ENCODE measurements at regions not wholly inside any gene's neighbourhood (a gene's known extent, or its start where the extent isn't known, plus 50 kb on each side); places are given as distances from the start of the nearest gene placed in this dataset.
"Not testable (repeated sequence)": the region's sequence is repeated elsewhere in the genome, so short reads cannot be mapped to it uniquely, and the experiment has no call there.

DNA sequence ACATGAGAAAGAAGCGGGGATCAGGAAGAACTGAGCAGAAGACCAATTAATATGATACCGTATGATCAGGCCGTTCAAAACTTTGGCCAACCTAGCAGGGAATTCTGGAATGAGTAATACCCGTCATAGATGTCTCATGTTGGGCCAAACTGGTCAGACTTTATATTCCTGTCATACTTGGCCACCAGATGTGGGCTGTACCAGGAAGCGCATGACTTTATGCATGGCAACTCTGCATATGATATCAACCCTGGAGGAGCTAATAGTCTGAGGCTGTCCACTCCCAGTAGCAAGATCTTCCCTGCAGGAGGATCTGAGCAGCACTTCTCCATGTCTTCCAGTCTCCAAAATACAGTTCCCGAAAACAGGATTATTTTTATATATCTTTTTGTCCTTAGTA, 68.5 kb upstream of the NAA35 start:
- Histone ChIP-seq H3K36me3 (no peaks in the 10 kb centered on the region), H3K4me3 (no peak overlapping the region)

DNA sequence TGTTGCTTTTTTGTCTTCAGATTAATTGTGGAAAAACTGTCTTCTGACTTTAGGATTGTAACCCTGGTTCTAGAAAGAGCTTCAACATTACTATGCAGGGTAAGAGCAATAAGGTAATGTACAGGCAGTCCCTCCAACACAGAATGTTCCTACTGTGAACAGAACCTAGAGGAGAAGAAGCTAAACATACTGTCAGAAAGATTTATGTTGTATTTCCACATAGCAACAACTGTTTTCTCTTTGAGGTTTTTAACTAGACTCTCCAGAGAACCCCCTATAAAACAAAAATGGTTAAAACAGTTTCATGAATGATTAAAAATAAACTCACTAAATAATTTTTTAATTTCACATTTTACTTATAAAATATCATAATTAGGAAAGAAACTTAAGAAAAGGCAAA, 64.3 kb upstream of the NAA35 start:
- DNase-seq: no peak
- no peaks in the 10 kb centered on the region for H3K27me3 ChIP-seq
- no peak overlapping the region for H3K4me3 ChIP-seq
- H3K27ac ChIP-seq: no peak overlapping the region
- peaks cover 0 to 4% (median 0%) of the 10 kb centered on the region in 9 donors for H3K36me3 ChIP-seq
- no peak for ATAC-seq
- no peaks in the 10 kb centered on the region for H3K4me1 ChIP-seq
- intact Hi-C loops (cut with DNase I): no loop called here
- TF ChIP-seq, protein P1, sequence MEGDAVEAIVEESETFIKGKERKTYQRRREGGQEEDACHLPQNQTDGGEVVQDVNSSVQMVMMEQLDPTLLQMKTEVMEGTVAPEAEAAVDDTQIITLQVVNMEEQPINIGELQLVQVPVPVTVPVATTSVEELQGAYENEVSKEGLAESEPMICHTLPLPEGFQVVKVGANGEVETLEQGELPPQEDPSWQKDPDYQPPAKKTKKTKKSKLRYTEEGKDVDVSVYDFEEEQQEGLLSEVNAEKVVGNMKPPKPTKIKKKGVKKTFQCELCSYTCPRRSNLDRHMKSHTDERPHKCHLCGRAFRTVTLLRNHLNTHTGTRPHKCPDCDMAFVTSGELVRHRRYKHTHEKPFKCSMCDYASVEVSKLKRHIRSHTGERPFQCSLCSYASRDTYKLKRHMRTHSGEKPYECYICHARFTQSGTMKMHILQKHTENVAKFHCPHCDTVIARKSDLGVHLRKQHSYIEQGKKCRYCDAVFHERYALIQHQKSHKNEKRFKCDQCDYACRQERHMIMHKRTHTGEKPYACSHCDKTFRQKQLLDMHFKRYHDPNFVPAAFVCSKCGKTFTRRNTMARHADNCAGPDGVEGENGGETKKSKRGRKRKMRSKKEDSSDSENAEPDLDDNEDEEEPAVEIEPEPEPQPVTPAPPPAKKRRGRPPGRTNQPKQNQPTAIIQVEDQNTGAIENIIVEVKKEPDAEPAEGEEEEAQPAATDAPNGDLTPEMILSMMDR (IDR thresholded peaks at IDR 0.05): no peak
- H3K9me3 ChIP-seq: no peaks in the 10 kb centered on the region

More for the DNA sequence above, 68.5 kb upstream of the NAA35 start:
- no peaks in the 10 kb centered on the region for H3K4me1 ChIP-seq
- H3K27ac ChIP-seq: no peak overlapping the region
- no peak for ATAC-seq
- no peak for DNase-seq
- intact Hi-C loops (cut with DNase I): no loop called here
- H3K27me3 ChIP-seq: no peaks in the 10 kb centered on the region
- TF ChIP-seq, protein P1 (IDR thresholded peaks at IDR 0.05): no peak
- H3K9me3 ChIP-seq: no peaks in the 10 kb centered on the region
- 97% methylated on average over 6 of the region's 6 CpGs for WGBS, 2 donors

DNA sequence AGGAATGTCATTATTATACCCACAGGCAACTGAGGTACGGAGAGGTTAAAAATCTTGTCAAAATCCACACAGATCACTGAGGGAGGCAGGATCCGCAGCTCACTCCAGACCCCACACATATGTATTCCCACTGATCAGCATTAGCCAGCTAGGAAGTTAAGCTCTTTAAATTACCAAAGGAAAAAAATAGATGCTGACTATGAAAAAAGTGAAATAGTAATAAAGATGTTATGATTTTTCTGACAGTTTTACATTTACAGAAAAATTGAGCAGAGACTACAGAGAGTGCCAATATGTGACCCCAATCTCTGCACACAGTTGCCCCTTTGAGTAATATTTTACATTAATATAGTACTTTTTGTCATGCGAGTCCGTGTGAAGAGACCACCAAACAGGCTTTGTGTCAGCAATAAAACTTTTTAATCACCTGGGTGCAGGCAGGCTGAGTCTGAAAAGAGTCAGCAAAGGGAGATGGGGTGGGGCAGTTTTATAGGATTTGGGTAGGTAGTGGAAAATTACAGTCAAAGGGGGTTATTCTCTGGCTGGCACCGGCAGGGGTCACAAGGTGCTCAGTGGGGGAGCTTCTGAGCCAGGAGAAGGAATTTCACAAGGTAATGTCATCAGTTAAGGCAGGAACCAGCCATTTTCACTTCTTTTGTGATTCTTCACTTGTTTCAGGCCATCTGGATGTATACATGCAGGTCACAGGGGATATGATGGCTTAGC, 61.9 kb upstream of the NAA35 start:
- H3K4me3 ChIP-seq; H3K9me3 ChIP-seq; H3K4me1 ChIP-seq; DNase-seq; ATAC-seq; H3K27me3 ChIP-seq; intact Hi-C loops (cut with DNase I); H3K27ac ChIP-seq: not testable (repeated sequence)
- WGBS, 2 donors: 75 to 76% methylated on average over 5 of the region's 5 CpGs
- H3K36me3 ChIP-seq: peaks cover 0 to 20% (median 0%) of the 10 kb centered on the region in 9 donors

DNA sequence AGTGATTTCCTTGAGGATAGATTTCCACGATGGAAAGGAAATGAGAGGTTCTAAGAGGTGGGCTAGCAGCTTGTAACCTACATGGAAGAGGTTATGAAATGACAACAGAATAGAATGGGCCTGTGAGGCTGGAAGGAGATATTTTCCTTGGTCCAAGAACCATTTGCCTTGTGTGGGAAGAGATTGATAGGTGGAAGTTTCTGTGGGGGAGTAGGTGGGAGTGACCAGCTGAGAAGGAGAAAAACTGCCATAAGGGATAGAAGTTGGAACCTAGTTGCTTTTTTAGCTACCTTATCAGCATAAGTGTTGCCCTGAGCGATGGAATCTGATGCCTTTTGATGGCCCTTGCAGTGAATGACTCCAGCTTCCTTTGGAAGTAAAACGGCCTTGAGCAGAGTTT, 60.4 kb upstream of the NAA35 start:
- ATAC-seq, H3K4me3 ChIP-seq: not testable (repeated sequence)
- WGBS, 2 donors: 46 to 57% methylated on average over 3 of the region's 3 CpGs

GRCh38 chr9:85884256-85884655, 56.7 kb upstream of the NAA35 start:
- intact Hi-C loops (cut with DNase I): no loop called here
- Histone ChIP-seq H3K36me3 (peaks cover 0 to 29% (median 0%) of the 10 kb centered on the region in 9 donors), H3K9me3 (no peaks in the 10 kb centered on the region), H3K27me3 (no peaks in the 10 kb centered on the region), H3K27ac (no peak overlapping the region), H3K4me3 (no peak overlapping the region), H3K4me1 (no peaks in the 10 kb centered on the region)
- TF ChIP-seq, protein P1 (IDR thresholded peaks at IDR 0.05): no peak
- no peak for DNase-seq
- 95% methylated on average over 8 of the region's 8 CpGs for WGBS, 2 donors
- ATAC-seq: no peak

More for the DNA sequence above, 60.4 kb upstream of the NAA35 start:
- H3K27me3 ChIP-seq; DNase-seq; H3K27ac ChIP-seq; H3K4me1 ChIP-seq; intact Hi-C loops (cut with DNase I); H3K9me3 ChIP-seq: not testable (repeated sequence)
- peaks cover 0 to 29% (median 0%) of the 10 kb centered on the region in 9 donors for H3K36me3 ChIP-seq

Data from heart right ventricle (tissue), 16 donors.